C4-2B (cell line): ENCODE measurements at regions not wholly inside any gene's neighbourhood (a gene's known extent, or its start where the extent isn't known, plus 50 kb on each side); places are given as distances from the start of the nearest gene placed in this dataset.
"Not testable (repeated sequence)": the region's sequence is repeated elsewhere in the genome, so short reads cannot be mapped to it uniquely, and the experiment has no call there.

Experiments
- H3K27ac ChIP-seq: fragments of 450-650 bp; 2 replicates; pipeline ENCODE4 v1.5.1; 2017
- CTCF ChIP-seq: fragments of 450-650 bp; conservative IDR thresholded peaks from 2 replicates; pipeline ENCODE4 v1.5.1; 2017; ENCODE audit warnings: mild to moderate bottlenecking
- ZFX ChIP-seq: fragments of 450-650 bp; IDR thresholded peaks from 2 replicates; pipeline ENCODE4 v1.6.1; 2017

- H3K27ac ChIP-seq: no peak overlapping the region
- no peak for TF ChIP-seq ZFX
- no peak for TF ChIP-seq CTCF
Measured at GRCh38 chr4:79747252-79747651, 325.8 kb downstream of the ANTXR2 start.

- TF ChIP-seq ZFX: no peak
- TF ChIP-seq CTCF: no peak
- no peak overlapping the region for H3K27ac ChIP-seq
Measured at GRCh38 chr4:79743014-79743413, 330.0 kb downstream of the ANTXR2 start.

GRCh38 chr4:79739912-79740311 is 331.9 kb upstream of the GK2 start:
- H3K27ac ChIP-seq: no peak overlapping the region
- no peak for TF ChIP-seq ZFX
- TF ChIP-seq CTCF: no peak

- TF ChIP-seq ZFX (no peak), CTCF (no peak)
- H3K27ac ChIP-seq: no peak overlapping the region
Measured at GRCh38 chr4:79723507-79723906, 315.5 kb upstream of the GK2 start.

- TF ChIP-seq CTCF (no peak), ZFX (no peak)
- H3K27ac ChIP-seq: no peak overlapping the region
Measured at GRCh38 chr4:79700356-79700755, 292.3 kb upstream of the GK2 start.

GRCh38 chr4:79697444-79697843 is 289.4 kb upstream of the GK2 start:
- no peak overlapping the region for H3K27ac ChIP-seq

GRCh38 chr4:79696534-79696933 is 288.5 kb upstream of the GK2 start:
- not testable (repeated sequence) for H3K27ac ChIP-seq

More at GRCh38 chr4:79697444-79697843, 289.4 kb upstream of the GK2 start:
- TF ChIP-seq ZFX (no peak), CTCF (no peak)

GRCh38 chr4:79695848-79696247 is 287.8 kb upstream of the GK2 start:
- TF ChIP-seq ZFX (no peak), CTCF (no peak)
- H3K27ac ChIP-seq: no peak overlapping the region
